Fibroblast of skin of scalp (primary cell): ENCODE measurements at regions not wholly inside any gene's neighbourhood (a gene's known extent, or its start where the extent isn't known, plus 50 kb on each side); places are given as distances from the start of the nearest gene placed in this dataset.
"Not testable (repeated sequence)": the region's sequence is repeated elsewhere in the genome, so short reads cannot be mapped to it uniquely, and the experiment has no call there.

ENCODE experiments used
- DNase-seq: peaks from one replicate; pipeline ENCODE4 v3.0.0-alpha.2; 2013

DNA sequence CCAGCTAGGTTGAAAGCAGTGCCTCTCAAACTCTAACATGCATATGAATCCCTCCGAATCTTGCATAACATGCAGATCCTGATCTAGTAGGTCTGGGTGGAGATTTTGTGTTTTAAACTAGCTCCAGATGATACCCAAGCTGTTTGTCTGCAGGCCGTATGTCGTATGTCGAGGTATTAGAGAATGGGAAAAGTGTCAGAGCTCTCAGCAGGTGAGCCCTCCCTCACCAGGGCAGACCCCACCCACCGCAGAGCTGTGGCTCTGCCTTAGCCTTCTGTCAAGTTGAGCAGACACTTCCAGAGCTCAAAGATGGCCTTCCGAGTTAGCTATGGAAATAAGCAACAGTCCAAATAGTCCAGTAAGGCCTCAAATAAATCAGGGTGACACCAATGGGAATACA lies 83.2 kb upstream of the MAP3K1 start:
- no peak for DNase-seq

DNA sequence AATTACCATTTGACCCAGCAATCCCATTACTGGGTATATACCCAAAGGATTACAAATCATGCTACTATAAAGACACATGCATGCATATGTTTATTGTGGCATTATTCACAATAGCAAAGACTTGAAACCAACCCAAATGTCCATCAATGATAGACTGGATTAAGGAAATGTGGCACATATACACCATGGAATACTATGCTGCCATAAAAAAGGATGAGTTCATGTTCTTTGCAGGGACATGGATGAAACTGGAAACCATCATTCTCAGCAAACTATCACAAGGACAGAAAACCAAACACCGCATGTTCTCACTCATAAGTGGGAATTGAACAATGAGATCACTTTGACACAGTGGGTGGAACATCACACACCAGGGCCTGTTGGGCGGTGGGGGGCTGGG lies 83.9 kb upstream of the MAP3K1 start:
- DNase-seq = not testable (repeated sequence)

DNA sequence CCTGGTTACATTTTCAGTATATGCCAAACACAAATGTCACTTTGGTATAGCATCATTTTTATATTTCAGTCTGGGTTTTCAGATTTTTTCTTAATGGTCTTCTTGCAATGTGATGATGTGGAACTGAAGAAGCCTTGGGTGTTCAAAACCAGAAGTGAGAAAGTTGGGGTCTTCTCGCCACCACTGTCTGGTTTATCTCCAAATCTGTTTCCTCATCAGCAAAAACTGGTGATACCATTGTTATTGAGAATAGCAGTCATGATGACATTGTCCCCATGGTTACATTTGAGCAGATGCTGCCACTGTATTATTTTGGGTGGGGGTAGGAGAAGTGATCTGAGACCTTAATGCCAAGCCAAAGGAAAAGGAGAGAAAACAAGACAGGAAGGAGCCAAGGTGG lies 85.9 kb upstream of the MAP3K1 start:
- DNase-seq = no peak

DNA sequence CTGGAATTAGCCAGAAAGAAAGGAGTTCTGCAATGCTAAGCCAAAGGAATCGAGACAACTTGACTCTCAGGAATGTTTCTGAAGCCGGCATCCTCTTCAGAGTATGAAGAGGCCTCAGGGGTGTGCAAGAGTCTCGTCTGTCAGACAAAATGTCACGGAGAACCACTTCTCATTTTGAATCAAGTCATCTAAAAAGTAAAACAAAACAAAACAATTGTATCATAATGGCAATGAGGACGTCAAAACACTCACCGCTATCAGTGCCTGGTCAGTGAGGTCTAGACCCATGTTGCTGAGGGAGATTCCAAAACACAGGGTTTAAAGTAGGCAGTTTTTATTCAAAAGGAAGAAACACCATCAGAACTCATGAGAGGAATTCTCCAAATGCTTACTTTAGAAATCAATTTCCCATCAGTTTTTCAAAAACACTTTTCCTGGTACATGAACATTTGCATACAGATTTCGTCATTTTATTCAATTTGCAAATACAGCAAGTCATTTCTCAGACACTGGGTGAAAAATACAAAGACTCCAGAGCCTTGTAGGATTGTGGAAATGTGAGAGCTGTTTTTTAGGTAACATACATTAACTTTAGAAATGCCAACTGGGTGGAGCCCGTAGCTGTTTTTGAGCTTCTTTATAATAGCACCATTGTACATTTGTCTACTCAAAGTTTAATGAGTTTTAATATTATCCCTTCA lies 89.5 kb upstream of the MAP3K1 start:
- DNase-seq = peak; percentile 47

DNA sequence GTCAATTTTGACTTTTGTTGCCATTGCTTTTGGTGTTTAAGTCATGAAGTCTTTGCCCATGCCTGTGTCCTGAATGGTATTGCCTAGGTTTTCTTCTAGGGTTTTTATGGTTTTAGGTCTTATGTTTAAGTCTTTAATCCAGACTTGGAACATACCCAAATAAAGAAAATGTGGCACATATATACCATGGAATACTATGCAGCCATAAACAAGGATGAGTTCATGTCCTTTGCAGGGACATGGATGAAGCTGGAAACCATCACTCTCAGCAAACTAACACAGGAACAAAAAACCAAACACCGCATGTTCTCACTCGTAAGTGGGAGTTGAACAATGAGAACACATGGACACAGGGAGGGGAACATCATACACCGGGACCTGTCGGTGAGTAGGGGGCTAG lies 90.5 kb upstream of the MAP3K1 start:
- DNase-seq = not testable (repeated sequence)

DNA sequence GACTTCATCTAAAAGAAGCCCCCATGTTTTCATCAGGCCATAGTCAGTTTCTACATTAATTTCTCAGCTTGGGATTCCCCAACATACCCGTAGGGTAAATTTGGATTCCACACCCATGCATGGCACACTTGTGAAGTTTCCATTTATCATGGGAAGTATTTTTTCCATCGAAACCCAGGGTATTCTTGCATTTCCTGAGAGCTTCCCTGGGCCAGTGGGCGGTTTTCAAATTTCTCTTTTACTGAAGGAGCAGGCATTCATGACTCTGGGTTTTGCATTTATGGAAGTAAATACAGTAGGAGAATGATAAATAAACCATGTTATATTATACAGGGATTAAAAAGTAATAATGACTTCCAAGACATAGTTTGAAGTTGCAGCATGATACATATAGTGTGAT lies 93.0 kb upstream of the MAP3K1 start:
- DNase-seq = no peak

DNA sequence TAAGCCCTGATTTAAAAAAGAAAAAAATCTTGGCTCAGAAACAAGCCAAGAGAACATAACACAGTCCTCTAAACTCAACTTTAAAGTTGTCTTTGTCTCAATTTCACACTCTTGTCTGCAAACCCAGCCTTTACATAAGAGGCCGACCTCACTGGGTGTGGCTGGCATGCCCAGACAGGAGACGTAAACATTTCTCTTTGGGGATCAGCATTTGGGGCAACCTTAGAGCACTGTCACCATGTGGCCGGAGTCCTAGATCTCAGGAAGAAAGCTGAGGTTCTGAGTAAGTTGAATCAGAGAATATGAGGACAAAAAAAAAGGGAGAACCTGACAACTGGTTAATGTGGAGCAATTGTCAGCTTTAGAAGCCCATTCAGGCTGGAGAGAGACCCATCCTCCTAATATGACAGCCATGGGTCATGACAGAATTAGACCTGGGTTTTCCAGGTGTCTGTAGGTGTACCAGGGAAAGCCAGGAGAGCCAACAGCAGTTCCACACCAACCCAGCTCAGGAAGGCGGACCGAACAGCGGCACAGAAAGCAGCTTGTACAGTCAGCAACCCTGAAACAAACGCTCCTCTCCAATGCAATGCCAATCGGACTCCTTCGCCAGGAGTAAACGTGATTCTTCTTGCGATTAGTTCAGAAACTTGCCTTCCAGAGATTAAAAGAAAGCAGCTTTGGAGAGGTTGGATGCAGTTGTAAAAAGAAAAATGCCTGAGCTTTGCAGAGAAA lies 97.9 kb upstream of the MAP3K1 start:
- no peak for DNase-seq

DNA sequence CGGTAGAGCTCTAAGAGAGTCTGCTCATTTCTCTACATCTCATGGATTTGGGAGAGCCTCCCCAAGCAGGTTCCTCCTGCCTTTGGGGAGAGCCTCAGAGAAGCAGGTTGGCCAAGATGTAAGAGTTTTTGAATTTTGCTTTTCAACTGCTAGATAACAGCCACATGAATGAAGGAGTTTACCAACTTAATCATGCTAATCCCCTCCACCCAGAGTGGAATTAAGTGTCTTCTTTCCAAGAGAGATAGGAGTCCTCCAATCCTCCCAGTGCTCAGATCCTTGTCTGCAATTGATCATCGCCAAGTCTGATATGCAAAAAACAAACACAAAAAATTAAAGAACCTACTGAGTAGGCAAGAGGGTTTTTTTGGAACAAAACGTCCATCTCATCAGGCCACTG lies 99.4 kb upstream of the MAP3K1 start:
- no peak for DNase-seq

DNA sequence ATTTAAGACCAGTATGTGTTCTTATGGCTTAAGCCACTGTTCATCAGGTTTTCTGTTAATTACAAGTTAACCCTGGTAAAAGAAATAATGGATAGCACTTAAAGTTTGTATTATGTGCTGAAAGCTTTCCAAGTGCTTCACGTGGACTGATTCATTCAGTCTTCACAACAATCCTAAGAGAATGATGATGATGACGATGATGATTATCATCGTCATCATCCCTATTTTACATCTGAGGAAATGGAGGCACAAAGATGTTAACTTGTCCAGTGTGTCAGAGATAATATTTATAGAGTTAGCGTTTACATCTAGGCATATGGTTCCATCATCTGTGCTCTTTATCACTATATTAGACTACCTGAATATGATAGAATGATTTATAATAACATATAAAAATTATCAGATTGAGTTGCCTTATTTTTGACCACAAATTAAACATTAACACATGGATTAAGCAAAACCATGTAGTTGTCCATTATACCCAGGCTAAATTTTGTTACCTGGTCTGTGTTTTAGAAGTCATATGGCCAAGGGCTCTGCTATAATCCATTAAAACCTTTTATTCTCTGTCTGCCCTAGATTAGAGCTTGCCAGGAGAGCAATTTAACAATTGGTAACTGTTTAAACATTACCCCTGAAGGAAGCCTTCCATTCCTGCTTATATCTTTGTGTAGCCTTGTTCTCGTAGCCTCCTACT lies 102.3 kb upstream of the MAP3K1 start:
- no peak for DNase-seq

DNA sequence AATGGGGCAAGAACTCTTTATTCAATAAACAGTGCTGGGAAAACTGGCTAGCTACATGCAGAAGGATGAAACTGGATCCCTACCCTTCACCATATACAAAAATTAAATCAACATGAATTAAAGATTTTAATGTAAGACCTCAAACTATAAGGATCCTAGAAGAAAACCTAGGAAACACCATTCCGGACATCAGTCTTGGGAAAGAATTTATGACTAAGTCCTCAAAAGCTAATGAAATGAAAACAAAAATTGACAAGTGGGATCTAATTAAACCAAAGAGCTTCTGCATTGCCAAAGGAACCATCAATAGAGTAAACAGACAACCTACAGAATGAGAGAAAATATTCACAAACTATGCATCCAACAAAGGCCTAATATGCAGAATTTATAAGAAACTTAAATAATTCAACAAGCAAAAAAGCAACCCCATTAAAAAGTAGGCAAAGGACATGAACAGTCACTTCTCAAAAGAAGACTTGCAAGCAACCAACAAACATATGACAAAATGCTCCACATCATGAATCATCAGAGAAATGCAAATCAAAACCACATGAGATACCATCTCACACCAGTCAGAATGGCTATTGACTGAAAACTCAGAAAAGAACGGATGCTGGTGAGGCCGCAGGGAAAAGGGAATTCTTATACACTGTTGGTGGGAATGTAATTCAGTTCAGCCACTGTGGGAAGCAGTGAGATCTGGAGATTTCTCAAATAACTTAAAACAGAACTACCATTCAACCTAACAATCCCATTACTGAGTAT lies 104.3 kb upstream of the MAP3K1 start:
- peak; percentile 97 for DNase-seq

DNA sequence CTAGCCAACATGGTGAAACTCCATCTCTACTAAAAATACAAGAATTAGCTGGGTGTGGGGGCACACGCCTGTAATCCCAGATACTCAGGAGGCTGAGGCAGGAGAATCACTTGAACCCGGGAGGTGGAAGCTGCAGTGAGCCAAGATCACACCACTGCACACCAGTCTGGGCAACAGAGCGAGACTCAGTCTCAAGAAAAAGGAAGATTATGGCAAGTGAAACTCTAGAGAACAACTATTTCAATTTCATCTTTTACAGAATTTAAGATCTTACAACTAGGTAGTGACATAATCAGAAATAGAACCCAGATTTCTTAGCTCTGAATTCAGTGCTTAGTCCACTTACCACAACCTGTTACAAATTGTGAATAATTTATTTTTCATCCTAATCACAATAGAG lies 108.8 kb upstream of the MAP3K1 start:
- DNase-seq = no peak

DNA sequence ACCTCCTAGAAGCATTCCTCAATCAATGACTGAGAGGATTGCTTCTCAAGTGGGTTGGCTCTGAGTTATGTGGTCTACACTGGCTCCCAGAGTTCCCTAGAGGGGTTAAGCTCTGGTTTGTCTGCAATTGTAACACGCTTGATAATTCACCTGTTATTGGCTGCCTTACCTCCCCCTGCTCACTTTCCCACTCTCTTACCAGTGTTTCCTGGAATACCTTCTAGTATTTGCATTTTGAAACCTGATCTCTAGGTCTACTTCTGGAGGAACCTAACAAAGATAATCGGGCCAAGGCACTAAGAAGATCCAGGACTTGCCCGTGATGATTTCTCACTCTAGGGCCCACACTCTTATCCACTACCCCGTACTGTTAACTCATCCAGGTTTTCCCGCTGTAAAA lies 110.1 kb upstream of the MAP3K1 start:
- no peak for DNase-seq

DNA sequence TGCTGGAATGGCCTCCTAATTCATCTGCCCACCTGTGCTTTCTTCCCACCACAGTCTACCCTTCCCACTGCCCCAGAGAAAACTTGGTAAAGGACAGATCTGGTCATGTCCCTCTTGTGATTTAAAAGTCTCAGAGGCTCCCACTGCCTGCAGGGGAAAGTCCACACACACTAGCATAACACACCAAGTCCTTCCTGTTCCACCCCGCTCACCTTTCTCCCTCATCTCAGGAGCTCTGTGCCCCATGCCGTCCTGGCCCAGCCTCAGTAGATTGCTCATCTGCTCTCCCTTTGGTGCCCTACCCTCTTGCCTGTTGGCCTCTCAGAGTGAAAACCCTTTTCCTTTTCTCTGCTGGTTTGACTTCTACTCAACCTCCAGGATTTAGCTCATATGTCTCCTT lies 111.4 kb upstream of the MAP3K1 start:
- no peak for DNase-seq

DNA sequence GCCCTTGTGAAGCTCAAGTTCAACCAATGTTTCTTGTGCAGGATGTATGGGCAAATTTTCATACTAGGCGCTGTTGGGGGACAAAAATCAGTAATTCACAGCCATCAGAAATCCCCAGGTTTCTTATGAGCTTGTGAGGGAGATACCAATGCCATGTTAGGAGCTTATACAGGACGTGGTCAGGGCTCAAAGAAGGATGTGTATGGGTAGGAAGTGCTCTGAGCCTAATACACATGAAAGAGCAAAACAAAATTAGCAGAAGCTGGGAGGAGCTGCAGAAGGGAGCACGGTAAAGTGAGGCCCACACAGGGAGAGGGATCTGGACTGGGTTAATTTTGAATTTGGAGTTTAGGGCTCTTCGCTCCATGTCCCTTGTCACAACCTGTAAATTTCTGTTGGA lies 114.6 kb upstream of the MAP3K1 start:
- no peak for DNase-seq

DNA sequence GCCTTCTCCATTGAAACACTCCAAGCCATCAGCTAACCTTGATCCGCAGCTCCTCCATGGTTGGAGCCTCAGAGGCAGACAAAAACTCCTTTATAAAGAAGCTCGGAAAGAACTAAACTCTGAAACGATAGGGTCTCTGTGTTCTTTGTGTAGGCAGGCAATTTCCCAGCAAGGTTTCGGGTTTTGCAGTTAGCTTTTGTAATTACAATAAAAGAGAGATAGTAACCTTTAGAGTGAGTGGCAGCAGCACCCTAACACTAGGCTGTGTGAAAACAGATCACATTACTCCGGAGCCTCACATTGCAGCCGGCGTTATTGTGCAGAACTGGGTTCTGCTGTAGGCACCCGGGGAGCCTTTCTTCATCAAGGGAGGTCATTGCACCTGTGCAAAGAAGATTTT lies 115.8 kb upstream of the MAP3K1 start:
- no peak for DNase-seq

DNA sequence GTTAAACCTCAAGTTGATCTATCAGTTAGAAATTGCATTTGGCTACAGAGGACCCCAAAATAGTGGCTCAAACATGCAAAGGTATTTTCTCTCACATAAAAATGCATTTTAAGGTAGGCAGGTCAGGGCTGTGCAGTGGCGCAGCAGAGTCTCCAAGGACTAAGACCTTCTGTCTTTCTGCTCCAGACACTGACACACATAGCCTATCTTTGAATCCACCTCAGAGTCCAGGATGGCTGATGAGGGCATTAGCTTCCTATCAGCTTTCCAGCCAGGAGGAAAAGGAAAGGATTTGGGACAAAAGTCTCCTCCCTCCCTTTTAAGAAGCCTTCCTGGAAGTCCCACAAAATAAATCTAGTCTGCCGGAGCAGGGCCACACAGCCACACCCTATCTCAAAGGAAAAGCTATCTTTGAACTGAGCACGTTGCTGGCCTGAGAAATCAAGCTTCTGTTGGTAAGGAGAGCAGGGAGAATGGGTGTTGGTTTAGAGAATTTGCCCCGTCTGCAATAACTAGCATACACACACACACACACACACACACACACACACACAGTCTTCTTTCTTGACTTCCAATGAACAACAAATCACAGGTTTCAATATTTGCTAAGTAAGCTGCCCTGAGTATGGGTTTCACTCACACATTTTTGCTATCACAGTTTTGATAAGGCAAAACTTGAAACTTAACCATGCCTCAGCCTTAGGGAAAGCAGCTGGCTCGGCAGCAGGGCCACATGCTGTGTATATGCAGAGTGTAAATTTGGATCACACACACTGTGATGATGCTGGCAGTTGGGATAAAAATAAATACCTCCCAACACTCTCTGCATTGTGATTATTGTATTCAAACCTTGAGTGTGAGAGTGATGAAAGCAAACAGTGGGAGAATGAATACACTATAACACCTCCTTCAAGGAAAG lies 116.6 kb upstream of the MAP3K1 start:
- peak; percentile 39 for DNase-seq

DNA sequence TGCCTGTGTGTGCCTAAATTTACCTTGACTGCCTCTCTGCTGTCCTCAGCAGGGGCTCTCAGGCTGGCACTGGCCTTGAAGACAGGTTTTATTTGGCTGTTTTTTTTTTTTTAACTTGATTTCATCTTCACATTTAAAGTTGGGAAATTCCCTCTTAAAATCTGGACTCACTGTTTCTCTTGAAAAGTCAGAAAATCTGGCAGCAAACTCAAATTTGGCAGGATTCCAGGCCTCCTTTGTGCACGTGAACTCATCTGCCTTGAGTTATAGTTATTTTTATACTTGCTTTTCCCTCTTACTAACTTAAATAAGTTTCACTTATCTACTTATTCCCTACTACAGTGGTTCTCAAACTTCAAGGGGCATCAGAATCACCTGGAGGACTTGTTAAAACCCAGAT lies 118.4 kb upstream of the MAP3K1 start:
- peak; percentile 70 for DNase-seq

DNA sequence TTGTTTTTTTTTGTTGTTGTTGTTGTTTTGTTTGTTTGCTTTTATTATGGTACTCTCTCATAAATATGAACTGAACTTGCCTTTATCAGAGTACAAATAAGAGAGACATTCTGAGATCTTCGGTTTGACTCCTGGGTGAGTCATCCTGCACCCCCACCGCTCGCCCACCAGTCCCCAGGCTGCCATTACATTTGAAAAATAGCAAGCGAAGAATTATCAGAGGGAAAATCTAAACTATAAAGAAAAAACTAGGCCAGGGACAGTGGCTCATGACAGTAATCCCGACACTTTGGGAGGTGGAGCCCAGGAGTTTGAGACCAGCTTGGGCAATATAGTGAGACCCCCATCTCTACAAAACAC lies 122.1 kb upstream of the MAP3K1 start:
- no peak for DNase-seq

DNA sequence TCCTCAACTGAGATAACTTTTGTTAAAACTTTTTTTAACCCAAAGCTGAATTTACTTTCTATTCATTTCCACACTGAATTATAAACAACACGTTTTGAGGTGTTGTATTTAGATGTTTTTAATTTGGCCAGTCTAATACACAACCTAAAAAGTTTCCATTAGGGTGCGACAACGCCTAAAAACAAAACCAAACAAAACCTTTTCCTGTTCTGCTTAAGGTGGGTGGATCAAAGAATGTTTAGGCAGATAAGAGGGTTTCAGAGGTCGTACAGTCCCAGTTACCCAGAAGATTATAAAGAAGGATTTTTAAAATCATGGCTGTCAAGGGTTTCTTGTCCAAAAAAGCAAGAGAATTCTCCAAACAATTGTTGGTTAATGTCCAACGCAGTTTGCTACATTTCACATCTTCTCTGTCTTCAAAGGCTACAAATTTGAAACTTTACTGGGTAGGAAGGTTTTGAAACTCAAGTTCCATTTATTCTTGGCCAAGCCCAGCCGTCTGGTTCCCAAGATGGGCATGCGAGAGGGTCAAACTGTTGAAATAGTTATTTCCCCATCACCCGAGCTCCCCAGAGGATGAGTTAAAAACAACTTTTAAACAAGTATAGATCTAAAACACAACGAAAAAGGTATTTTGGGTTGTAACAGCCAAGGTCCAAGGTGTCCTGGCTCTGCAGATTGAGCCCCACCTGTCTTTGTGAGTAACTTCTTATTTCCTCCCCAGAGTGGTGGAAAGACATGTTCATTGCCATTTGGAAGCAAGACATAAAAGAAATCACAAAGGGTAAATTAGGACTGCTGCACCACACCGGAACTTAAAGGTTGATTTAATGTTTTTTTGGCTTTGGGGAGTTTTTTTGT lies 122.8 kb upstream of the MAP3K1 start:
- DNase-seq = no peak

DNA sequence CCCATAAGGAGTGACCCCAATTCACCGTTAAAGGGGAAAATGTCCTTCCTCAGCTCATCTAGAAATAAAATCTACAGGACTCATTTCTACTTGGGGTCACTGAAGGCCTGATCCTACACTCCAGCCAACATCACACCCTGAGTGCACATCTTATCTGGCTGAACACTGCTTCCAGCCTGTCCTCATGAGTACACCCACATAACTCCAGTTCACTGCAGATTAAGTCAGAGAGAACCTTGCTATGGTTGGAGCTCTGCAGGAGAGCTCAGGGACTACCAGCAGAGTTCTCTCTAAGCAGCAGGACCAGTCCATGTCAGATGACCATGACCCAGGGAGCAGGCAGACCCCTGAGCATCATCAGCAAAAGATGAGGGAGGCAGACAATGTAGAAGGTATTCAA lies 126.9 kb upstream of the MAP3K1 start:
- DNase-seq = no peak
